Activated CD4-positive, alpha-beta T cell treated with anti-CD3 and anti-CD28 coated beads, Interleukin-2, amount 10 ng/mL, durations not matched to agents 24 days and 14 days (primary cell): ENCODE measurements at regions not wholly inside any gene's neighbourhood (a gene's known extent, or its start where the extent isn't known, plus 50 kb on each side); places are given as distances from the start of the nearest gene placed in this dataset.

Experiments
- DNase-seq: peaks from one replicate; pipeline ENCODE4 v3.0.0; 2022
- H3K27ac Mint-ChIP-seq: one replicate; pipeline ENCODE4 v1.8.0; 2022; ENCODE audit warnings: mild to moderate bottlenecking, mixed read lengths
- H3K27me3 Mint-ChIP-seq: one replicate; pipeline ENCODE4 v1.8.0; 2022; ENCODE audit warnings: mixed read lengths
- H3K36me3 Mint-ChIP-seq: one replicate; pipeline ENCODE4 v1.8.0; 2022; ENCODE audit warnings: low read depth, mild to moderate bottlenecking, mixed read lengths
- H3K4me1 Mint-ChIP-seq: one replicate; pipeline ENCODE4 v1.8.0; 2021; ENCODE audit warnings: mixed read lengths
- H3K4me3 Mint-ChIP-seq: one replicate; pipeline ENCODE4 v1.8.0; 2022; ENCODE audit warnings: mild to moderate bottlenecking, moderate library complexity, mixed read lengths
- H3K9me3 Mint-ChIP-seq: one replicate; pipeline ENCODE4 v1.8.0; 2021; ENCODE audit warnings: mixed read lengths
- intact Hi-C: fragments of 100-400 bp; cut with micrococcal nuclease; formaldehyde crosslinking; loops from one replicate; pipeline ENCODE4 v1.15.1; 2023

- no peaks in the 10 kb centered on the region for H3K9me3 Mint-ChIP-seq
- H3K36me3 Mint-ChIP-seq, result no peaks in the 10 kb centered on the region
- H3K4me1 Mint-ChIP-seq, result no peaks in the 10 kb centered on the region
- no peak overlapping the region for H3K27ac Mint-ChIP-seq
- intact Hi-C loops, result no loop called here
- H3K4me3 Mint-ChIP-seq, result no peak overlapping the region
- DNase-seq, result no peak
- H3K27me3 Mint-ChIP-seq, result peaks cover 27% of the 10 kb centered on the region
These were observed 413.9 kb upstream of the NR2F2 start for GRCh38 chr15:95916568-95916967.

DNA sequence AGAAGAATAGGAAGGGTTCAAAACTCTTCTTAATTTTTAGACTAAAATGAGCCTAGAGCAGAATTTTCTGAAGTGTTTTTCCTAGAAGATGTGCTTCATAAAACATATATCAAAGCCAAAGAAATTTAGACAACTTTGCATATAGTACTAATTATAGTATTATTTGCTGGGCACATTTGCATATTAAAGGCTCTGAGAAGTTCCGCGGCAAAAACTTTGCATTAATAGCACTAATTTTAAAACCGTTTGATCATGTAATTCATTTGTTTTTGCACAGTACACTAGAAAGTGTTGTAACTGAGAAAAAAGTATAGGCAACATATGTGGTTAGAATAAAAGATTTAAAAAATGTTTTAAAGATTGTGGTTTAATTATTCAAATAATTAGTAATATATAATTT, 412.0 kb upstream of the NR2F2 start:
- peaks cover 25% of the 10 kb centered on the region for H3K27me3 Mint-ChIP-seq
- H3K36me3 Mint-ChIP-seq, result no peaks in the 10 kb centered on the region
- intact Hi-C loops, result no loop called here
- no peaks in the 10 kb centered on the region for H3K4me1 Mint-ChIP-seq
- H3K4me3 Mint-ChIP-seq, result no peak overlapping the region
- H3K9me3 Mint-ChIP-seq, result no peaks in the 10 kb centered on the region
- no peak overlapping the region for H3K27ac Mint-ChIP-seq
- no peak for DNase-seq

GRCh38 chr15:95919460-95919859, 411.0 kb upstream of the NR2F2 start:
- Mint-ChIP-seq H3K27me3 (peaks cover 25% of the 10 kb centered on the region), H3K27ac (no peak overlapping the region), H3K4me1 (no peaks in the 10 kb centered on the region), H3K9me3 (no peaks in the 10 kb centered on the region), H3K4me3 (no peak overlapping the region), H3K36me3 (no peaks in the 10 kb centered on the region)
- DNase-seq, result no peak
- intact Hi-C loops, result no loop called here

- Mint-ChIP-seq H3K4me3 (no peak overlapping the region), H3K4me1 (no peaks in the 10 kb centered on the region), H3K27ac (no peak overlapping the region), H3K9me3 (no peaks in the 10 kb centered on the region), H3K27me3 (peaks cover 20% of the 10 kb centered on the region), H3K36me3 (no peaks in the 10 kb centered on the region)
- DNase-seq, result no peak
- intact Hi-C loops, result no loop called here
These were observed 409.1 kb upstream of the NR2F2 start for GRCh38 chr15:95921404-95921803.

GRCh38 chr15:95922431-95922830, 408.1 kb upstream of the NR2F2 start:
- intact Hi-C loops, result no loop called here
- Mint-ChIP-seq H3K36me3 (no peaks in the 10 kb centered on the region), H3K4me1 (no peaks in the 10 kb centered on the region), H3K9me3 (no peaks in the 10 kb centered on the region), H3K4me3 (no peak overlapping the region), H3K27me3 (peaks cover 12% of the 10 kb centered on the region), H3K27ac (no peak overlapping the region)
- DNase-seq, result no peak

- no peaks in the 10 kb centered on the region for H3K36me3 Mint-ChIP-seq
- H3K4me1 Mint-ChIP-seq, result peaks cover 1% of the 10 kb centered on the region
- no peak overlapping the region for H3K4me3 Mint-ChIP-seq
- DNase-seq, result no peak
- H3K27me3 Mint-ChIP-seq, result peaks cover 9% of the 10 kb centered on the region
- no peaks in the 10 kb centered on the region for H3K9me3 Mint-ChIP-seq
- intact Hi-C loops, result no loop called here
- H3K27ac Mint-ChIP-seq, result no peak overlapping the region
These were observed 406.7 kb upstream of the NR2F2 start for GRCh38 chr15:95923792-95924191.

DNA sequence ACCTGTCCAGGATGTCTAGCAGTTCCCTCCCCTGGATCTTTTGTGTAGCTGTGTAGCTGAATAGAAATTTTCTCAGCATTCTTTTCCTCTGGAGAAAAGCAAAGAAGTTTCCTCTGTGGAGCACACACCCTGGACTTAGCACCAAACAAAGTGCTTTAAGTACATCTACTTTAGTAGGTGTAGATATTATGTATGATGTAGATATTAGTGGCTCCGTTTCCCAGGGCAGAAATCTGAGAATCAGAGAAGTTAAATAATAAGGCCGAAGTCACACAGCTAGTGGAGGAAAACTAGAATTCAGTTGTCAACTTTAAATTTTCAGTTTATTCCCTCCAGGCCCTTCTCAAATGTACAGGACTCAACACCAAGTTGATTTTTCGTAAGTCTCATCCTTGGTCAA, 401.7 kb upstream of the NR2F2 start:
- Mint-ChIP-seq H3K27me3 (peaks cover 9% of the 10 kb centered on the region), H3K4me3 (no peak overlapping the region), H3K27ac (no peak overlapping the region), H3K36me3 (no peaks in the 10 kb centered on the region), H3K4me1 (peaks cover 9% of the 10 kb centered on the region), H3K9me3 (peaks cover 4% of the 10 kb centered on the region)
- intact Hi-C loops, result no loop called here
- no peak for DNase-seq

DNA sequence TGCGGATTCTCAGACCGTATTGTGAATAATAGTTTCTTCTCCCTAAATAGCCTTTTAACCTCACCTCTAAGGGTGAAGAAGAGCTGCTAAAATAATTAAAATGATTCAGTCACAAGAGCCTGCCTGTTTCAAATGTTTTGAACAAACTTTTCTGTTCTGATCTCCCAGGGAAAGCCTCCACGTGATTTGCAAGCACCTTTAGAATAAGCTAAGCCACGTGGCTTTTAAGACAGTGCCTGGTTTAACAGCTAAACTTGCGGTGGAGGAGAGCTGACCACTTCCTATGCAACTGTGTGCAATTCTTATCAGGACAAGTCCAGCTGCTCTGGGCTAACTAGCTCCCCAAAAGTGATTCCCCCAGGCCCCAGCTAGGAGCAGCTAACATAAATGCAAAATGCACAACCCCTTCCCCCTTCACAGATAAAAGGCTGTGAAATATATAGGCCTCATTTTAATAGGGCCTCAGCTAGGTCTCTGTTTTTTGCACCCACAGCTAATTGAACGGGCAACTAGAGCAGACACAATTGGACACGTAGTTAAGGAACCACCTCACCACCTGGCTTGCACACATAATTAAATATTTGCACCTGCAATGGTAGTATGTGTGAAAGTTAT, 401.2 kb upstream of the NR2F2 start:
- Mint-ChIP-seq H3K4me1 (peaks cover 9% of the 10 kb centered on the region), H3K4me3 (no peak overlapping the region), H3K36me3 (no peaks in the 10 kb centered on the region), H3K27me3 (peaks cover 7% of the 10 kb centered on the region), H3K9me3 (peaks cover 4% of the 10 kb centered on the region), H3K27ac (no peak overlapping the region)
- DNase-seq, result peak; percentile 62
- intact Hi-C loops, result no loop called here

DNA sequence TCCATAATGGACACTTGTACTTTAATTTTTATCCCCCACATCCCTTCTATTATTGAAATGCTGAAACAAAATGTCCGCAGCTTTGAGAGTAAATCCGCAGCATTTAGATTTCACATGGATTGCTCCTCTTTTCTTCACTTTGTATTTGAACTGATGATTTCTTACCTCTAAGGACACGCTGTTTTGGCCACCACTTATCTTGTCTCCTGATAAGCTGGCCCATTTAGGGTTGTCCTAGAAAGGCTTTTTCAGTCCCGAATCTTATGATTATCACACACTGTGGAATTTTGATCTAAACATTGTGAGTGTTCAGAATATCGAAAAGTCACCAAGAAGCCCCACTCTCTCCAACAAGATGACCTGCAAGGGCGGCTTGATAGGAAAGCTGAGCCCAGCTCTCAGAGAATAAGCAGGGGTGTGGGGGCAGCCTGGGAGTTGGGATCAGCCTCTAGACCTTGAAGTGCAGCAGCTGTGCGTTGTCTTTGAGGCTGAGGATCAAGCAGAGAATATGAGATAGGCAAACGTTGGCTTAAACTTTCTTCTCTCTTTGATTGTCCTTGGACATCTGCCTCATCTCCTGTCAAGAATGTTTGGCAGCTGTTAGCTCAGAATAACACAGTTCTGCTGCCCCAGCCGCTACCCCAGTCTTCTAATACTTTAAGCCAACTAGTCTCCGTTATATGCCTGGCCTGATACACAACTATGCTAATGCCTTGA, 399.7 kb upstream of the NR2F2 start:
- H3K4me3 Mint-ChIP-seq, result no peak overlapping the region
- H3K27ac Mint-ChIP-seq, result no peak overlapping the region

GRCh38 chr15:95931619-95932018, 398.9 kb upstream of the NR2F2 start:
- Mint-ChIP-seq H3K27me3 (peaks cover 7% of the 10 kb centered on the region), H3K4me3 (no peak overlapping the region), H3K27ac (no peak overlapping the region), H3K36me3 (no peaks in the 10 kb centered on the region), H3K9me3 (peaks cover 4% of the 10 kb centered on the region), H3K4me1 (peaks cover 9% of the 10 kb centered on the region)
- intact Hi-C loops, result no loop called here
- DNase-seq, result no peak

More for the DNA sequence above, 399.7 kb upstream of the NR2F2 start:
- H3K9me3 Mint-ChIP-seq, result peaks cover 4% of the 10 kb centered on the region
- intact Hi-C loops, result no loop called here
- peaks cover 7% of the 10 kb centered on the region for H3K27me3 Mint-ChIP-seq
- no peaks in the 10 kb centered on the region for H3K36me3 Mint-ChIP-seq
- no peak for DNase-seq
- peaks cover 9% of the 10 kb centered on the region for H3K4me1 Mint-ChIP-seq

- Mint-ChIP-seq H3K27me3 (peaks cover 9% of the 10 kb centered on the region), H3K4me3 (no peak overlapping the region), H3K36me3 (no peaks in the 10 kb centered on the region), H3K27ac (no peak overlapping the region), H3K9me3 (peaks cover 4% of the 10 kb centered on the region), H3K4me1 (peaks cover 9% of the 10 kb centered on the region)
- DNase-seq, result no peak
- intact Hi-C loops, result no loop called here
These were observed 398.4 kb upstream of the NR2F2 start for GRCh38 chr15:95932141-95932540.

- no peak overlapping the region for H3K4me3 Mint-ChIP-seq
- intact Hi-C loops, result no loop called here
These were observed 397.8 kb upstream of the NR2F2 start for GRCh38 chr15:95932676-95933075.

DNA sequence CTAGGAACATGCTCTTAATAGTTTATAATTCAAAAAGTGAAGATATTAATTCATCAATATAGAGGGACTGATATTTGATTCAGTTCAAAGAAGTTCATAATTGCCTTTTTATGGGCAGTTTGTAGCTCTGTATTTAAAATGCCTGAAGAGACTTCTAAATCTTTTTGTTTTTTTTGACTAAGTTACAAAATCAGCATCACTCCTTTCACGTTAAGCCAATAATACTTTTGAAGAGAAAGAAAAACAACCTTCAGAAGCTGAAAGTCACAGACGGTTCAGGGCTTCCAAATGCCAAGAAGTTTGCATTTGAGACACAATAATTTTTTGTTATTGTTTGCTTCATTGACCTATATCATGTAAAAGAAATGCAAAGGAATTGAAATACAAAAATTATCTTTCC, 394.6 kb upstream of the NR2F2 start:
- peaks cover under 1% of the 10 kb centered on the region for H3K9me3 Mint-ChIP-seq
- no peaks in the 10 kb centered on the region for H3K4me1 Mint-ChIP-seq
- H3K36me3 Mint-ChIP-seq, result no peaks in the 10 kb centered on the region
- peaks cover 7% of the 10 kb centered on the region for H3K27me3 Mint-ChIP-seq
- DNase-seq, result no peak
- intact Hi-C loops, result no loop called here
- H3K4me3 Mint-ChIP-seq, result no peak overlapping the region
- H3K27ac Mint-ChIP-seq, result no peak overlapping the region

More at GRCh38 chr15:95932676-95933075, 397.8 kb upstream of the NR2F2 start:
- Mint-ChIP-seq H3K4me1 (peaks cover 9% of the 10 kb centered on the region), H3K27me3 (peaks cover 9% of the 10 kb centered on the region), H3K27ac (no peak overlapping the region), H3K9me3 (peaks cover 4% of the 10 kb centered on the region), H3K36me3 (no peaks in the 10 kb centered on the region)
- DNase-seq, result no peak

GRCh38 chr15:95937128-95937528, 393.4 kb upstream of the NR2F2 start:
- Mint-ChIP-seq H3K36me3 (no peaks in the 10 kb centered on the region), H3K4me3 (no peak overlapping the region), H3K4me1 (no peaks in the 10 kb centered on the region), H3K27me3 (peaks cover 6% of the 10 kb centered on the region), H3K9me3 (no peaks in the 10 kb centered on the region), H3K27ac (no peak overlapping the region)
- DNase-seq, result no peak
- intact Hi-C loops, result no loop called here
